Inferior parietal cortex (tissue), 1 donor: ENCODE measurements at regions not wholly inside any gene's neighbourhood (a gene's known extent, or its start where the extent isn't known, plus 50 kb on each side); places are given as distances from the start of the nearest gene placed in this dataset.

Experiments used
- DNase-seq: peaks from one replicate; pipeline ENCODE4 v3.0.0-alpha.2; 2016; ENCODE audit errors: extremely low spot score

DNA sequence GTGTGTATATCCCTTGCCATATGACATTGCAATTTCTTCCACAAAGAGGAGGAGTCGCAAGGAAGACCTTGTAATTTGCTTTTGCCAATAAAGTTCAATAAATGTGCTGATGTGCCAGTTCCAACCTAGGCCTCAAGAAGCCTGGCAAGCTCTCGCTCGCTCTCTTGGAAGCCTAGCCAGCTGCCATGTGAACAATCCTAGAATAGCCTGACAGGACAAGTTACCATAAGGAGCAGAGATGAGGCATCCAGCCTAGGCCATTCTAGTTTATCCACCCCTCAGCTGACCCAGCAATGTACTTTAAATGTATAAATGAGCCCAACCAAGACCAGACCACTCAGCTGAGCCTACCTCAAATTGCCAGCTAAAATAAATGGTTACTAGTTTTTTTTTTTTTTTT, 145.7 kb upstream of the QRFPR start:
- no peak for DNase-seq

DNA sequence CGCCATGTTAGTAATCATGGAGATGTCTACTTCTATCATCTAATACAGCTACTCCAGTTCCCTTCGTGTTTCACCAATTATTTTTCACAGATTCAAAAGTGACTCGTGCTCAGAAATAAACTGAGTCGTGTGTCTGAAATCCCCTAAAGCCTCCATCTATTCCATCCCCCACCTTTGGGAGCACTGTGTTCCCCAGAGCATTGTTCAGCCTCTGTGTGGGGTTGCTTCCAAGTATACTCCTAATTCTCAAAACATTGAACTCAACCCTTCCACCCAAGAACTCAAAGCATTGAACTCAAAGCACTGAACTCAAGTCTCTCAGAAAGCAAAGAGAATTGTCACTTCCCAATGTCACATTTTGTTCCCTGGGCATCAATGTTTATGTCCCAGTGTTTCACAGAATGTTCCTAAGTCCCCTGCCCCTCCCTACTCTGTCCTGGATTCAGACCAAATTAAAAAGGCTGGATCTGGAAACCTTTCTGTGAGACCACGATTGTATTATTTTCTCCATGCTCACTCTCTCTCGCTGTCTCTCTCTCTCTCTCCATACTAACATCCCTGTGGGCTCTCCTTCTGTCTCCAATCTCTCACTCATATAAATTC, 138.5 kb upstream of the QRFPR start:
- DNase-seq: peak; percentile 11

DNA sequence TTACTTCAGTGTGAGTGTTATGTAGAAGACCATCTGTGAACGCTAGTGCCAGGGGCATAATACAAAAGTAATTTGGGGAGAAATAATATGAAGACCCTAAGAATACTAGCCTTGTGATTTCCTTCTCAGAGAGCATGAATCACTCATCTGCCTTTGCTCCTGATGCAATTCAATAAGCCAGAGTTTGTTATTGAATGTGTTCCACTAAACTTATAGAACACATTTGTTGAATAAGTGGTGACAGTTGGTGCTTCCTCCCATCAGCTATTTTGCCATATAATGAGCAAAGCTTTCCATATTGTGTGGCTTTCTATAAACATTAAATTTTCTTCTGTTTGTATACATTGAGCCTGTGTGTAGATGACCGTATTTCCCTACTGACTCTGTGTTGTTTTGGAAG, 136.4 kb upstream of the QRFPR start:
- DNase-seq: no peak

DNA sequence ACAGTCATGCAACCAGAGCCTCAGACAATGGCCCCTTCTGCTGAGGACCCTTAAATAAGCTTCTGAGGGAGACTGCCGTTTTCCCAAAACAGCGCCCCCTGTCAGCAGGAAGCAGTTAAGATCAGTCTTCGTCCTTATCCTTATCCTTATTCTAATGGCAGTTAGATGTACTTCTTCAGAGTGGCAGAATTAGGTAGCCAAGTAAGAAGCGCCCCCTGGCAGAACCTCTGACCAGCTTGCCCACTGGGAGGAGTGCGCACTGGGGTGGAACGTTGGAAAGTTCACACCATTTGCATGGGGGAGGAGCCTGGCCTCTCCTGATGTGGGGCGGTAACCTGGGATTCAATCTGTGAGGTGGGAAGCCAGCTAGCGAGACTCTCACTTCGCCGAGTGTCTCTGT, 133.6 kb upstream of the QRFPR start:
- DNase-seq: no peak

DNA sequence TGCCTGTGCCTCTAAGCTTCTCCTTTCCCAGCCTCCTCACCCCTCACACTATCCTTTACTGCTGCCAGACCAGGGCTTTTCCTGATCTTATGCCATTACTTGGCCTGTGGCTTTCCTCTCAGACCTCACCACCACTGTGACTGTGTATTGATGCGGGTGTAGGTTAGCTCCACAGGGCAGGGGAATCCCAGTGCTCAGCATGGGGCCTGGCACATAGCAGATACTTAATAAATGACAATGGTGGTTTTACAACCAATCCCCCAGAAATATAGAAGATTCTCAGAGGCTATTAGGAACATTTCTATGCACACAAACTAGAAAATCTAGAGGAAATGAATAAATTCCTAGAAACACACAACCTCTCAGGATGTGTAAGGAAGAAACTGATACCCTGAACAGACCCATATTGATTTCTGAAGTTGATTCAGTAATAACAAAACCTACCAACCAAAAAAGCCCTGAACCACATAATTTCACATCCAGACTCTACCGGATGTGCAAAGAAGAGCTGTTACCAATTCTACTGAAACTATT, 129.6 kb upstream of the QRFPR start:
- DNase-seq: no peak

DNA sequence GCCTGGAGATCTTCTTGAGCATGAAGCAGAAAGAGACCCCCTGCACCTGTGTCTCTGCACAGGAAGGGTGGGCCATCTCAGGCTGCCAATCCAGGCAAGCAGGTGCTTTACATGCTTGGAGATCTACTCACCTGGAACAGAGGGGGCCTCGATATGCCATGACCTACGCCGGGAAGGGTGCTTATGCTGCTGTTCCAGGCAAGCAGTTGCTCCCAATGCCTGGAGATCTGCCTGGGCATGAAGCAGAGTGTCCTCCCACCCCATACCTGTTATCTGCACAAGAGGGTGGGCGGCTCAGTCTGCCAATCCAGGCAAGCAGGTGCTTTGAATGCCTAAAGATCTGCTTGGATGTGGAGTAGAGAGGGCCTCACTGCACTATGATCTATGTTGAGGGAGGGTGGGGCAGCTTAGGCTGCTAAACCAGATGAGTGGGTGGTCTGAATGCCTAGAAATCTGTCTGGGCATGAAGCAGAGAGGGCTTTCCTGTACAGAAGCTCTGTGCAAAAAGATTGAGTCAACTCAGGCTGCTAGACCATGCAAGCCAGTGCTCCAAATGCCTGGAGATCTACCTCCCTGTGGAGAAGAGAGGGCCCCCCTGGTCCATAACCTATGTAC, 104.5 kb upstream of the QRFPR start:
- no peak for DNase-seq

DNA sequence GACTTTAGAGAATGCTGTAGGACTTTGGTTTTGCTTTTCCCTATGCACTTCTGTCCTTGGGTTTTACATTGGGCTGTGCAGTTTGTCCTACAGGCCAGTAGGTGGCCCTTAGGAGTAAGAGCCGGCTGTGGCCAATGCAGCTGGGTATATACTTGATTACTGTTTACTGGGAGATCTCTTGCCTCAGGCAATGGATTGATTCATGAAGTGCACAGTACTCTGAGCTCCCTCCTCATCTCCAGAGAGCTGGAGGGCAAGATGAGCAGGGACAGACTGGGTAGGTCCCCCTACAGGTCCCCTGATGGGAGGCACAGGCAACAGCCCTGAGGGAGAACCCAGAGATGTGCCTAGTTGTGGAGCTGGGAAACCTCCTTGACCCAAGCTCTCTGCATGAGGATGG, 103.8 kb upstream of the QRFPR start:
- DNase-seq: no peak

DNA sequence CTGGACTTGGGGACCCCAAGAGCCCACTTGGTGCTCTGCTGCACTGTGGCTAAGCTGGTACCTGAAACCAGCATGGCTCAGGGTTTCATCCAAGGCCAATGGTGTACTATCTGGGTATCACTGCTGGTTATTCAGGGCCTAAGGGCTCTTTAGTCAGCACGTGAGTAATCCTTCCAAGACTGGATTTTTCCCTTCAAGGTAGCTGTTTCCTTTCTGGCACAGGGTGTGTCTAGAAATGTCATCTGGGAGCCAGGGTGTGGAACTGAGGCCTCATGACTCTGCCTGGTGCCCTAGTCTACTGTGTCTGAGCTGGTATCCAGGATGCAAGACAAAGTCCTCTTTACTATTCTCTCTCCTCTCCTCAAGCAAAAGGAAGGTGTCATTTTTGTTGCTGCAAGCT, 99.0 kb upstream of the QRFPR start:
- no peak for DNase-seq

DNA sequence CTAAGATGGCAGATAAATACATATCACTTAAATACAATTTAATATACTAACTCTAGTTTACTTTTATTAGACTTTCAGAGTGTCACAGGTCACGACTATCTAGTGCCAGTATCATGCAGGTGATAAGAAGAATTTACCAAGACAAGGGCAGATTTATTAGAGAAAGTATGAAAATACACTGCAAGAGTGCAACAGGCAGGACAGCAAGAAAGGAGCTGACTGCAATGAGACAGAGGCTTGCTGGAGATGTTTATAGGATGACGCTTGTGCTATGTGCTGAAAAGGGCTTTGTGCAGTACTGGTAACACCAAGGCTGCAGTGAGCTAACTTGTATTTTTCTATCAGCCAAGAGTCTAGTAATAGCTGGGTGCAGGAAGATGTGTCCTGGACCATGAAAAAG, 96.7 kb upstream of the QRFPR start:
- no peak for DNase-seq

DNA sequence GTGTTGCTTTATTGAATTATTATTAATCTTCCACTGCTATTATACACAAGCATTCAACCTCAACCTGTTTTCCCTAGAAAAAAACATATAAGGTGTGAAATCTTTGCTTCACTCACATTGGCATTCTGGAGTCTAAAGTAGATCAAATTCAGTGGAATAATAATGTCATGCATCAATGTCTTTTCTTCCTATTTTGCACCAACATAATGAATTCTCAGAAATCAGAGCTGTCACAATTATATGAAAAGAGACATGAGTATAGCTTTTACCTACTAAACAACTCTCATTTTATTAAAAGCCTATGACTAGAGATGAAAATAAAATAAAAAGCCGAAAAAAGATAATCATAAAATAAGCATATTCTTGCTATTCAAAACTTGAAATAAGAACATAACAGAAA, 96.3 kb upstream of the QRFPR start:
- no peak for DNase-seq

DNA sequence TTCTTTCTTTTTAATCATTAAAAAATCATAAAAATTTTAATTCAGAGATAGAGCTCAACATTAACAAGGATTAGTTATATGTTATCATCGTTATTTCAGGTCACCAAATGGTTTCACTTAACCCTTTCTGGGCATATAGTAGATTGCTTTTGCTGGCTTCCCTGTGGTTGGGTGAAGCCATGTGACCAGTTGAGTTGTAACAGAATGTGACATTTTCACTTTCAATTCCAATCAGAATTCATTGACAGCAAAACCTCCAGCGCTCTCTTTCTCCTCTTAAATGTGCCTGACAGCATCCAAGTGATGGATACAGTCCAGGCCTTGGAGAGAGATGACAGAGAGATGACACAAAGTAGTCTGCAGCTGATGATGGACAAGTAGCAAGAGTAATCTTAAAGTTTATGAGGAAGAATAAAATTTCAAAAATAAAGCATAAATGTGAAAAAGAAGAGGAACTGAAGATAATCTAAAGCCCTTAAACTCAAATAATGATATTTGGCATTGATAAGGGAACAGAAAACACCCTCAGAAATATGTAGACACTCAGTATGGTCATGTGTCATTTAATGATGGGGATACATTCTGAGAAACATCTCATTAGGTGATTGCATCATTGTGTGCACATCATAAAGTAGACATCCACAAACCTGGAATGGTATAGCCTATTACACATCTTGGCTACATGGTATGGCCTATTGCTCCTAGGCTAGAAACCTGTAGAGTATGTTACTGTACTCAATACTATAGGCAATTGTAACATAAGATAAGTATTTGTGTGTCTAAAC, 92.3 kb upstream of the QRFPR start:
- no peak for DNase-seq

DNA sequence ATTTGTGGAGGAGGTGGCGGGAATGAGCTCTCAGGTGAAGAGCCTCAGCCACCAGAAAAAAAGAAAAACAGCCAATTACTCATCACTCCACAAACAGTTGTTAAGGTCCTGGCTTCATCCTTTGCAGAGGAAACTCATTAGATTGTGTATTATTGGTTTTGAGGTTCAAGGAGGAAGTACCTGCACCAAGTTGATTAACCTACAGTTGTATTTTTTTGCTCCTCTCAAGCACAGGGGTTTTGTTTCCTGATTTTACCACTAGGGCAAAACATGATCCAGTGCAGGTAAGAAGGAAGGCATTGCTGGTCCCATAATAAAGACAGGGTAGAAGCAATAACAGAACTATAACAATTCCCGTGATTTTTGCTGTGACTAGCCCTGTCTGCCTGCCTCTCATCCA, 84.0 kb upstream of the QRFPR start:
- DNase-seq: no peak

DNA sequence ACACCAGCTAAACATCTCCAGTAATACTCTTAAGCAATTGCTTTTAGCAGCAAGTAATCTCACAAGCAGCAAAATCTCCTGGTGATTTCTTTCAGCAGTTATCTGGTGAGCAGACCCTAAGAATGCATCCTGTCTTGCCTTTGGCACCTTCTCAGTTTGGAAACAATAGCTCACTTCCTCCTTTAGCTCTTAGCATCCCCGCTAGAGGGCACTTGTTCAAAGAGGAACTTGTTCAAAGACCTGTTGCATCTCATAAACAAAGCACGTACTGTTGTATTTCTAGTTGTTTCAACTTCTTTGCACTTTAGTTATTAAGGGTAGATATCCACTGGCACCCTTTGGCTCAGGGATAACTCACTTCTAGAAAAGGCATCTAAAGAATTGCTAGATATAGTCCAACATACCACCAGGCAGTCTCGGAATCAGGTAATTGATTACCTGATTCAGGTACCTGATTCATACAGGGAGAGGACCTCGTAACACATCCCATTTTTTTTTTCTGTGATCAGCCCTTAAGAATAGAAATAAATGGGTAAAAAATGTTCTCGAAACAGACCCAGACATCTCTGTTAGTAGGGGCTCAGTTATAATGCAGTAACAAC, 81.9 kb upstream of the QRFPR start:
- DNase-seq: peak; percentile 79

DNA sequence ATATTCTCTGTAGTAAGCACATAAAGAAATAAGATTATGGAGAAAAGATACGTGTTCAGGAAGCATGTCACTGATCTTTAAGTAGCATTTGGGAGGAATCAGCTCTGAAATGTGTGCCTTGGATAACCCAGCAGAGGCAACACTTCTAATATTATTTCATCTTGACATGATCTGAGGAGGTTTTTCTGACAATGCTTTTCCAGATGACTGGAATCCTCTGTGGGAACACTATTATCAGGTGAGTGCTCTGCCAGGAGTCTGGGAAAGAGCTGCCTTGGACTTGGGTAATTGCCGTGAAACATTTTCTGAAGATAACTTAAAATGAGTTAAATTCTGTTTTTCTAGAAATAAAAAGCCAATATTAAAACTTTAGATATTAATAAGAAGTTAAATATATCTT, 78.2 kb upstream of the QRFPR start:
- no peak for DNase-seq

DNA sequence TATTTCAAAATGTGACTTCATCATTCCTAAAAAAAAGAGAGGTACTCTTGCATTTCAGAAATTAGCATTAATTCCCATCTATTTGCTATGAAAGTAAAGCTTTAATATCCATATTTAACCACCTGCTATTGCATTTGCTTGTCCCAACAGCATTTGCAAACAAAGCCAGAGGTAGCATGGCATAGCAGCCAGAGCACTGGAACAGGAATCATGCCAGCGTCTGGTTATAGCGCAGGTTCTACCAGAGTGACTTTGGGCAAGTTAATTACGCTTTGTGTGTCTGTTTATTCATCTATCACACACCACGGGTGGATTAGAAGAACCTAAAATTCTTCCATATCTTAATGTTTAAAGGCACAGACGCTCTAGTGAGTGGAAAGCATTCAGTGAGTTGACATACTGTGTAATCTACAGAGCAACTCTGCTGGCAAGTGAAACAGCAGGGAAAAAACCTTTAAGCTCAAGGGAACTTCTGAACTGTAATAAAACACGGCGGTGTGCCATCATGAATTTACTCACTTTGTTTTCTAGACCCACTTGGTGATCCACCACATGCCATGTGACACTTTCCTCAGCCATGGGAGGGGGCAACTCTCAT, 76.6 kb upstream of the QRFPR start:
- no peak for DNase-seq

DNA sequence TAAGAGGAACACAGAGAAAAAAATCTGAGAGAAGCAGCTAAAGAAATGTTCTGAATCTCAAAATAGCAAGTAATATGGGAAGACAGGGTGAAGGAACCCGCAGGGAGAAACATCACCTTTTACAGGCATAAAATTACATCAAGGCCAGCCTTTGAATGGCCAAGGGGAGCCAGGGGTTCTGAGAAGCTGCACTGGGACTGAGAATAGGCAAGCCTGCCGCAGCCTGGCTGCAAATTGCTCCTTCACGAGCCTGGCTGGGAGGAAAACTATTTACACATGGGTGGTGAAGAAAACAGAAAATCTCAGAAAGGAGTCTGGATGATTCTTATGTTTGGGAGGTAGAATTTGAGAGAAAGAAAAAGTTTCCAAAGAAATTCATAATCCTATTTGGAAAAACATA, 74.5 kb upstream of the QRFPR start:
- DNase-seq: no peak

DNA sequence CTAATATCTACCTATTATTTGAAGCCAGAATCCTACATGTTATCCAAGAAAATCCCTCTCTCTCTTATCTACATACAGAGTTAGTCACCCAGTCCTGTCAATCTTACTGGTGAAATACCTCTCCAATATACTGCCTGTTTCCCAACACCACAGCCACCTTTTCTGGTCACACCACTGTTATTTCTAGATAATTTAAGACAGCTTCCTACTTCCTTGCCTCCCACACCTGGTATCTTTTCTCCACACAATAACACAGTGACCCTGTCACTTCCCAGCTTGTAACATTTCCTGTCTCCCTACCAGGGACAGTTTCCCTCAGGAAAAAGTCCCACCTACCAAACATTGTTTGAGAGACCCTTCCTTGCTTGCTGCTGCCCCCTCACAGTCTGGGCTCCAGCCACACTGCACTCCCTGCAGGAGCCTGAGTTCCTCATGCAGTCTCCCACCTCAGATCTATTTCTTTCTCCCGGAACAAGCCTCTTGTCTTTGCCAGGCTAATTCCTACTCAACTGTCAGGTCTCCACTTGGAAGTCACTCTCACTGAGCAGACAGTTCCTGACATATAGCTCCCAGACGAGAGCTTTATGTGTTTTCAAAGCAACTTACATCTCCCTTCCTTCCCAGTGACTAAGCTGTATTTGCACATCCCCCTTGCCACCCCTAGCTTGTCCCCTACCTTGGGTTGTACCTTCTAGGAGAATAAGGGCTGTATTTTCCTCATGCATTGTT, 73.6 kb upstream of the QRFPR start:
- DNase-seq: no peak

DNA sequence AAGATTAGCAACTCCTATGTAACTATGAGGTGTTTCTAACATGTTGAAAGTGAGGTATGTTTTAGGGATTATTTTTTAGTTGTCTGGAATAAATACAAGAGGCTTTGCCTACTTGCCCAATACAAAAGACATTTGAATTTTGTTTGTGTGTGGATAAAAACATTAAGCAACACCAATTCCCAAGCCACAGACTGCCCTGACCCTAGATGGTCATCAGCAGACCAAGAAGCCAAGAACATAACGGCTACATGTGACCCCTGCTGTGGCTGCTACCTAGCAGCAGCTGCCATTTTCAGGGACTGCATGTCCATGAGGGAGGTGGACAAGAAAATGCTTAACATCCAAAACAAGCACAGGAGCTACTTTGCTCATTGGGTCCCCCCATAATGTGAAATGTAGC, 70.5 kb upstream of the QRFPR start:
- DNase-seq: no peak

DNA sequence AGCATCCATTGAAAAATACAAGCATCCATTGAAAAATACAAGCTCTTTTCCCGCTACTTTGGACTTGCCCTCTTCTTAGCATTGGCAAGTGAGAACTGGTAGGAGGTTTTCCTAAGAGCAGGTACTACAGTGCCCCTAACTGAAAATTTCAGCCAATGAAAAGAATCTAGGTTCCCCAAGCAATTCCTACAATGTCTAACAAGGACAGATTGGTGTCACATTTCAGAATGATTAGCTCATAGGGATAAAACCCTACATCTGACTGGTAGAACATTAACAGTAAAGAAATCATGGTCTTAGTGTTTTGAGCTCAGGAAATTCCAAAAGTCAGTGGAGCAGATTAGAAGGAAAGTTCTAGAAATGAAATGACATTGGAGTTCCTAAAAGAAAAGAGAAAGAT, 68.6 kb upstream of the QRFPR start:
- DNase-seq: no peak

DNA sequence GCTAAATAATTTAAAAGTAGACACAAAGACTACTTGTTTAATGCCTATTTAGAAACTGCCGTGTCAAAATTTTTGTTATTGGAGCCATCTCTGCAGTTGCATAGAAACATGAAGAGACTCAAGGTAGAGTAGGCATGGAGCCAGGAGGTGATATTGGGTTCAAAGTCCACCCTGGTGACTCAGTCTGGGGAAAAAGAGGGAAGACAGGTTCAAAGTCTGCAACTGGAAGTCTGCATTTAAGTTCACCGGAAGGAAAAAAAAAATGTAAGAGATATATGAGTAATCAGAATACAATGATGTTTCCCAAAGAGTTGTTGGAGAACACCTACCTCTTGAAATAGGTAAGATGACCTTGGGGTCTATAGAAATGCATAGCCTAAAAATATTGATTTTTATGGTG, 67.4 kb upstream of the QRFPR start:
- DNase-seq: no peak

DNA sequence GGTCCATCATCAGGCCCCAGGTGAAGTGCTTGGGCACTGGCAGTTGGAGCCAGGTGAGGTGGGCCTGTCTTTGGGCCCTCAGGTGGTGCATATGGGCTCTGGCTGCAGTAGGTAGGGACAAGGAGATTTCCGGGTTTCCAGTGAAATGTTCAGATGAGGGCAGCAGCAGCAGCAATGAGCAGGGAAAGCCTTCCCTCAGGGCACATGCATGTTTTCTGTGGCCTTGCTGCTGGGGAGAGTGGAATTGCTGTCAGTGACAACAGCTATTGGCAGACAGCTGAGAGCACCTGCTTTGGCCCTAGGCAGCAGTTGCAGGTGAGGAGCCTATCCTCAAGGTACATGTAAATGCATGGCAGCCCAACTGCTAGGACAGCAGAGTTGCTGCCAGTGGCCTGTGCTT, 58.9 kb upstream of the QRFPR start:
- no peak for DNase-seq
